HepG2 (cell line): ENCODE measurements at regions not wholly inside any gene's neighbourhood (a gene's known extent, or its start where the extent isn't known, plus 50 kb on each side); places are given as distances from the start of the nearest gene placed in this dataset.

Source experiments
- ATAC-seq: fragments of 200-7000 bp; cut with Tn5 transposase; 3 replicates; pipeline ENCODE4 v1.9.1; 2020; ENCODE audit warnings: mild to moderate bottlenecking, moderate library complexity
- BruUV-seq: library from RNA; stranded (reverse); fragments of 400-500 nt; replicated peaks from 2 replicates; lab custom pipeline; 2021; lab: Mats Ljungman, UMichigan
- CTCF ChIA-PET: fragments of 300-600 bp; formaldehyde crosslinking; extraction: SDS; loops from one replicate; lab custom pipeline; 2021; ENCODE audit warnings: low total read pairs, inconsistent platforms, low intra/inter-chr PET ratio; lab: Yijun Ruan, JAX
- POLR2A ChIA-PET: fragments of 350-600 bp; sonication (Branson Sonifier 250); formaldehyde crosslinking; loops from one replicate; lab custom pipeline; 2020; ENCODE audit warnings: antibody characterized with exemption, inconsistent platforms; lab: Yijun Ruan, JAX
- DNase-seq: peaks from one replicate; pipeline ENCODE4 v3.0.0-alpha.2; 2015; ENCODE audit warnings: low spot score
- FAIRE-seq: peaks from 3 replicates; lab custom pipeline; 2011; peaks lifted over from hg19 to GRCh38; lab: Jason Lieb, UNC
- H2AFZ ChIP-seq: one replicate; pipeline ENCODE4 v1.6.1; 2011; ENCODE audit warnings: low read length, inconsistent platforms
- H3K27ac ChIP-seq: fragments of 300-600 bp; 3 replicates; pipeline ENCODE4 v1.8.0; 2011; ENCODE audit warnings: mixed run types, mild to moderate bottlenecking, mixed read lengths, low read length, inconsistent platforms; ENCODE audit not compliant: insufficient read depth; ENCODE audit errors: extremely low read length
- H3K27me3 ChIP-seq, 2 experiments: fragments of 200-600 bp in 1 of 2; 2 replicates in 1 of 2; 3 replicates in 1 of 2; pipeline versions ENCODE4 v1.6.0 to v1.8.0; 2011; ENCODE audit warnings: low read length in 2 of 2, mild to moderate bottlenecking in 2 of 2, moderate library complexity in 2 of 2, inconsistent platforms in 1 of 2; ENCODE audit not compliant: insufficient read depth in 2 of 2, control insufficient read depth in 1 of 2
- H3K36me3 ChIP-seq, 2 experiments: fragments of 200-600 bp in 1 of 2; replicated peaks in 1 of 2; 2 replicates in 1 of 2; 3 replicates in 1 of 2; pipeline versions ENCODE4 v1.5.1 to v1.8.0; 2011; ENCODE audit warnings: low read length in 2 of 2, inconsistent platforms in 1 of 2; ENCODE audit not compliant: insufficient read depth in 2 of 2, control insufficient read depth in 1 of 2
- H3K4me1 ChIP-seq: 2 replicates; pipeline ENCODE4 v1.5.1; 2012; ENCODE audit warnings: low read length, inconsistent platforms; ENCODE audit not compliant: insufficient read depth
- H3K4me2 ChIP-seq: 2 replicates; pipeline ENCODE4 v1.6.0; 2011; ENCODE audit warnings: low read depth, low read length, inconsistent platforms
- H3K4me3 ChIP-seq, 3 experiments: fragments of 200-600 bp in 1 of 3; sonication (generic), shearing (Covaris generic) in 1 of 3; replicated peaks in 1 of 3; 2 replicates each; pipeline ENCODE4 v1.5.1; 2011 to 2016; ENCODE audit warnings: low read length in 3 of 3, inconsistent platforms in 2 of 3, low read depth in 2 of 3, mild to moderate bottlenecking in 2 of 3, control low read depth in 1 of 3, mixed read lengths in 1 of 3; ENCODE audit not compliant: insufficient read depth in 1 of 3
- H3K79me2 ChIP-seq: one replicate; pipeline ENCODE4 v1.6.1; 2011; ENCODE audit warnings: low read length, inconsistent platforms; ENCODE audit not compliant: insufficient read depth
- H3K9ac ChIP-seq: 2 replicates; pipeline ENCODE4 v1.6.0; 2011; ENCODE audit warnings: mild to moderate bottlenecking, low read depth, low read length, inconsistent platforms; ENCODE audit not compliant: insufficient read depth
- H3K9me3 ChIP-seq: 2 replicates; pipeline ENCODE4 v1.5.1; 2012; ENCODE audit warnings: mild to moderate bottlenecking, low read length
- H4K20me1 ChIP-seq: 2 replicates; pipeline ENCODE4 v1.6.0; 2011; ENCODE audit warnings: inconsistent platforms, mild to moderate bottlenecking, low read length, moderate library complexity; ENCODE audit not compliant: insufficient read depth
- ZBTB20 ChIP-seq: sonication (generic); formaldehyde crosslinking; IDR thresholded peaks from 2 replicates; pipeline ENCODE4 v1.8.1; 2023; ENCODE audit warnings: missing genetic modification reagents, low read depth, mild to moderate bottlenecking, borderline replicate concordance
- ZNF17 ChIP-seq: sonication (generic); formaldehyde crosslinking; IDR thresholded peaks from 2 replicates; pipeline ENCODE4 v1.5.0; 2020; ENCODE audit warnings: mild to moderate bottlenecking, missing genetic modification reagents
- WGBS: methylation state at CpG from one replicate; pipeline ENCODE4 v1.1.6; 2017; ENCODE audit warnings: low lambda C conversion rate; 5-methylcytosine and 5-hydroxymethylcytosine counted together
- in situ Hi-C: cut with HindIII; loops from 2 replicates; pipeline ENCODE4 v1.10.0; 2017; ENCODE audit warnings: low pct_unique_long_range_greater_than_20kb; ENCODE audit not compliant: extremely low pct_ligation_motif_present
- intact Hi-C: fragments of 100-400 bp; cut with micrococcal nuclease; formaldehyde crosslinking; loops from one replicate; pipeline ENCODE4 v1.10.0; 2022; ENCODE audit not compliant: unreplicated experiment
- TF ChIP-seq, protein P1 (sequence below), 2 experiments: sonication (generic) in 1 of 2; formaldehyde crosslinking in 1 of 2; IDR thresholded peaks; 2 replicates each; pipeline versions ENCODE4 v1.4.0 to v1.6.1; 2016 to 2020; ENCODE audit warnings: borderline replicate concordance in 1 of 2, low read depth in 1 of 2, mild to moderate bottlenecking in 1 of 2, missing genetic modification reagents in 1 of 2

DNA sequence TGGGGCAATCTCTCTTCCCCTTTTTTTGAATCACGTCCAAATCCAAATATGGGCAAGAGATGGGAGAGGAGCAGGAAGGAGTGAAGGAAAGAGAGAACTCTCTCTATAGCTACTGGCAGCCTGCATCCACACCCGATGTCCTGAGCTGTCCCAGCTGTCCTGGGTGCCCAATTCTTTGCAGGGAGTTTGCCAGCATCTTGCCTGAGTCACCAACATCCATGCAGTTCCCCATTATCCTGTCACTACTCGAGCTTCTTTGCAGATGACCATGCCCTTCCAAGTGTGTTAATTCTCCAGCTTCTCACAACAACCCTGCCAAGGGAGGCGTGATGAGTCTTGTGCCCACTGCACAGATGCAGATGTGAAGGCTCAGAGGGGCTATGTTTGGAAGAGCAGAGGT, 127.1 kb downstream of the NSG2 start (continued):
- no peak for TF ChIP-seq ZBTB20 (CRISPR knock-in tag)

- Histone ChIP-seq H3K79me2 (no peaks in the 10 kb centered on the region), H3K4me3 (no peak overlapping the region), H3K9me3 (peaks cover 6% of the 10 kb centered on the region), H3K4me2 (no peak overlapping the region), H3K9ac (no peak overlapping the region), H3K27me3 (peaks cover 0 to 1% of the 10 kb centered on the region in 2 experiments; a peak in 2 of 5 replicates), H3K36me3 (no peaks in the 10 kb centered on the region), H2AFZ (no peak overlapping the region), H4K20me1 (no peaks in the 10 kb centered on the region), H3K27ac (no peak overlapping the region)
- FAIRE-seq (no peak), DNase-seq (no peak), ATAC-seq (no peak)
- BruUV-seq = no TSS peak
- intact Hi-C loops = no loop called here
- CTCF ChIA-PET = no interaction called here
- 52% methylated on average over 6 of the region's 6 CpGs for WGBS
- POLR2A ChIA-PET = no interaction called here
- TF ChIP-seq ZNF17 = no peak
- TF ChIP-seq, protein P1, sequence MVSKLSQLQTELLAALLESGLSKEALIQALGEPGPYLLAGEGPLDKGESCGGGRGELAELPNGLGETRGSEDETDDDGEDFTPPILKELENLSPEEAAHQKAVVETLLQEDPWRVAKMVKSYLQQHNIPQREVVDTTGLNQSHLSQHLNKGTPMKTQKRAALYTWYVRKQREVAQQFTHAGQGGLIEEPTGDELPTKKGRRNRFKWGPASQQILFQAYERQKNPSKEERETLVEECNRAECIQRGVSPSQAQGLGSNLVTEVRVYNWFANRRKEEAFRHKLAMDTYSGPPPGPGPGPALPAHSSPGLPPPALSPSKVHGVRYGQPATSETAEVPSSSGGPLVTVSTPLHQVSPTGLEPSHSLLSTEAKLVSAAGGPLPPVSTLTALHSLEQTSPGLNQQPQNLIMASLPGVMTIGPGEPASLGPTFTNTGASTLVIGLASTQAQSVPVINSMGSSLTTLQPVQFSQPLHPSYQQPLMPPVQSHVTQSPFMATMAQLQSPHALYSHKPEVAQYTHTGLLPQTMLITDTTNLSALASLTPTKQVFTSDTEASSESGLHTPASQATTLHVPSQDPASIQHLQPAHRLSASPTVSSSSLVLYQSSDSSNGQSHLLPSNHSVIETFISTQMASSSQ (IDR thresholded peaks at IDR 0.05; ENCODE audit: low read depth) = no peak
- TF ChIP-seq, protein P1 (CRISPR knock-in tag; IDR thresholded peaks at IDR 0.05; ENCODE audit: borderline replicate concordance) = no peak
- TF ChIP-seq, all 625 proteins: peak for 0
- no peaks in the 10 kb centered on the region for H3K4me1 ChIP-seq
- in situ Hi-C loops = no loop called here
Observed at GRCh38 chr5:174173766-174174165, 128.3 kb downstream of the NSG2 start.
